Small intestine (tissue), 7 donors: ENCODE measurements at regions not wholly inside any gene's neighbourhood (a gene's known extent, or its start where the extent isn't known, plus 50 kb on each side); places are given as distances from the start of the nearest gene placed in this dataset.

Source experiments
- DNase-seq, 2 donors: peaks; one replicate each; pipeline versions ENCODE4 v3.0.0 to v3.0.0-alpha.2; 2013
- FAIRE-seq: peaks from 2 replicates; lab custom pipeline; 2012; peaks lifted over from hg19 to GRCh38; lab: Jason Lieb, UNC
- H3K27ac ChIP-seq, 3 donors: one replicate each; pipeline ENCODE4 v1.5.1; 2013; ENCODE audit warnings: low read length in 2 of 3, mild to moderate bottlenecking in 2 of 3, control low read depth in 1 of 3, inconsistent platforms in 1 of 3, low read depth in 1 of 3, moderate library complexity in 1 of 3
- H3K27me3 ChIP-seq, 3 donors: one replicate each; pipeline ENCODE4 v1.6.1; 2013; ENCODE audit warnings: low read length in 3 of 3, inconsistent platforms in 1 of 3; ENCODE audit not compliant: control insufficient read depth in 3 of 3, insufficient read depth in 3 of 3
- H3K36me3 ChIP-seq, 3 donors: one replicate each; pipeline ENCODE4 v1.6.1; 2013; ENCODE audit warnings: low read length in 3 of 3, inconsistent platforms in 1 of 3, low read depth in 1 of 3, mild to moderate bottlenecking in 1 of 3, moderate library complexity in 1 of 3; ENCODE audit not compliant: control insufficient read depth in 3 of 3, insufficient read depth in 2 of 3
- H3K4me1 ChIP-seq, 3 donors: one replicate each; pipeline ENCODE4 v1.6.1; 2013; ENCODE audit warnings: low read length in 2 of 3, inconsistent platforms in 1 of 3, low read depth in 1 of 3, mild to moderate bottlenecking in 1 of 3, moderate library complexity in 1 of 3; ENCODE audit not compliant: control insufficient read depth in 3 of 3, insufficient read depth in 2 of 3
- H3K4me3 ChIP-seq, 3 donors: one replicate each; pipeline ENCODE4 v1.5.1; 2013; ENCODE audit warnings: low read length in 3 of 3, control low read depth in 1 of 3, inconsistent platforms in 1 of 3, low read depth in 1 of 3, mild to moderate bottlenecking in 1 of 3, moderate library complexity in 1 of 3
- H3K9me3 ChIP-seq, 2 donors: one replicate each; pipeline ENCODE4 v1.6.1; 2013; ENCODE audit warnings: low read depth in 1 of 2, low read length in 1 of 2; ENCODE audit not compliant: control insufficient read depth in 2 of 2, insufficient read depth in 1 of 2
- WGBS, 3 donors: extraction: QIAGEN DNeasy Blood & Tissue Kit; methylation state at CpG; one replicate each; pipeline ENCODE4 v1.1.7; 2013; 5-methylcytosine and 5-hydroxymethylcytosine counted together
- donor health status: healthy with polysubstance abuse.
- donor health status: control.
- donor health status: control.
- donor health status: Bipolar disorder and iron deficiency.
- donor health status: healthy.

GRCh38 chrX:110600745-110601310 is 194.8 kb downstream of the CHRDL1 start:
- H3K27me3 ChIP-seq, result no peaks in the 10 kb centered on the region
- FAIRE-seq (no peak), DNase-seq (no peak)
- H3K4me3 ChIP-seq, result no peak overlapping the region
- H3K36me3 ChIP-seq, result no peaks in the 10 kb centered on the region
- no peak overlapping the region for H3K27ac ChIP-seq
- 69 to 77% (median 77%) methylated on average over 7 to 8 of the region's 8 CpGs for WGBS, 3 donors
- H3K4me1 ChIP-seq, result no peaks in the 10 kb centered on the region
- H3K9me3 ChIP-seq, result no peaks in the 10 kb centered on the region

- FAIRE-seq (no peak), DNase-seq (no peak)
- no peaks in the 10 kb centered on the region for H3K9me3 ChIP-seq
- H3K27me3 ChIP-seq, result no peaks in the 10 kb centered on the region
- no peak overlapping the region for H3K4me3 ChIP-seq
- H3K4me1 ChIP-seq, result no peaks in the 10 kb centered on the region
- H3K27ac ChIP-seq, result no peak overlapping the region
- H3K36me3 ChIP-seq, result no peaks in the 10 kb centered on the region
Observed at GRCh38 chrX:110614596-110614995, 181.0 kb downstream of the CHRDL1 start.
